Skin of body (tissue), 1 donor: ENCODE measurements at regions not wholly inside any gene's neighbourhood (a gene's known extent, or its start where the extent isn't known, plus 50 kb on each side); places are given as distances from the start of the nearest gene placed in this dataset.
A peak's percentile ranks its signal among the peaks of the same experiment; 100 is the strongest.
"Not testable (repeated sequence)": the region's sequence is repeated elsewhere in the genome, so short reads cannot be mapped to it uniquely, and the experiment has no call there.

ENCODE experiments used
- DNase-seq: peaks from one replicate; lab custom pipeline; 2025; lab: John Stamatoyannopoulos, UW

GRCh38 chr7:106713452-106713851 lies 52.5 kb upstream of the CCDC71L start:
- not testable (repeated sequence) for DNase-seq

- DNase-seq: not testable (repeated sequence)
Observed at GRCh38 chr7:106714590-106715442, 53.9 kb upstream of the CCDC71L start.

GRCh38 chr7:106715730-106716129 lies 54.8 kb upstream of the CCDC71L start:
- DNase-seq: no peak

GRCh38 chr7:106717254-106717954 lies 56.4 kb upstream of the CCDC71L start:
- DNase-seq: no peak

GRCh38 chr7:106717955-106718871 lies 57.3 kb upstream of the CCDC71L start:
- peak; percentile 3 for DNase-seq

- DNase-seq: no peak
Observed at GRCh38 chr7:106720641-106721040, 59.7 kb upstream of the CCDC71L start.

- no peak for DNase-seq
Observed at GRCh38 chr7:106721816-106722785, 61.1 kb upstream of the CCDC71L start.

GRCh38 chr7:106723398-106723797 lies 62.4 kb upstream of the CCDC71L start:
- no peak for DNase-seq

- DNase-seq: no peak
Observed at GRCh38 chr7:106729720-106730385, 68.9 kb upstream of the CCDC71L start.

- no peak for DNase-seq
Observed at GRCh38 chr7:106731187-106731586, 70.2 kb upstream of the CCDC71L start.

GRCh38 chr7:106731646-106732444 lies 70.9 kb upstream of the CCDC71L start:
- no peak for DNase-seq

- DNase-seq: no peak
Observed at GRCh38 chr7:106735637-106736036, 74.7 kb upstream of the CCDC71L start.

- no peak for DNase-seq
Observed at GRCh38 chr7:106736123-106736507, 75.2 kb upstream of the CCDC71L start.

GRCh38 chr7:106736508-106737201 lies 75.7 kb upstream of the CCDC71L start:
- no peak for DNase-seq

- DNase-seq: no peak
Observed at GRCh38 chr7:106737202-106737562, 76.2 kb upstream of the CCDC71L start.

GRCh38 chr7:106740806-106741205 lies 79.8 kb upstream of the CCDC71L start:
- DNase-seq: no peak

GRCh38 chr7:106744563-106745091 lies 83.7 kb upstream of the CCDC71L start:
- DNase-seq: no peak

- not testable (repeated sequence) for DNase-seq
Observed at GRCh38 chr7:106747301-106747700, 86.3 kb upstream of the CCDC71L start.
